Calu3 (cell line): ENCODE measurements at regions not wholly inside any gene's neighbourhood (a gene's known extent, or its start where the extent isn't known, plus 50 kb on each side); places are given as distances from the start of the nearest gene placed in this dataset.

Source experiments
- BruUV-seq: library from RNA; stranded (reverse); fragments of 400-500 nt; replicated peaks from 2 replicates; lab custom pipeline; 2021; lab: Mats Ljungman, UMichigan
- CTCF ChIA-PET: fragments of 300-600 bp; sonication (Branson Sonifier 250); formaldehyde crosslinking; loops from one replicate; lab custom pipeline; 2022; ENCODE audit warnings: antibody characterized with exemption; lab: Charles Lee
- DNase-seq: peaks from one replicate; pipeline ENCODE4 v3.0.0; 2022
- H3K27ac Mint-ChIP-seq: one replicate; pipeline ENCODE4 v1.8.0; 2022; ENCODE audit warnings: mixed read lengths; ENCODE audit not compliant: unreplicated experiment
- H3K27me3 Mint-ChIP-seq: one replicate; pipeline ENCODE4 v1.8.0; 2022; ENCODE audit warnings: mixed read lengths; ENCODE audit not compliant: unreplicated experiment
- H3K36me3 Mint-ChIP-seq: one replicate; pipeline ENCODE4 v1.8.0; 2022; ENCODE audit warnings: mild to moderate bottlenecking, moderate library complexity, mixed read lengths; ENCODE audit not compliant: insufficient read depth, unreplicated experiment
- H3K4me1 Mint-ChIP-seq: one replicate; pipeline ENCODE4 v1.8.0; 2022; ENCODE audit warnings: mild to moderate bottlenecking, low read depth, mixed read lengths; ENCODE audit not compliant: unreplicated experiment
- H3K4me3 Mint-ChIP-seq: one replicate; pipeline ENCODE4 v1.8.0; 2022; ENCODE audit warnings: mild to moderate bottlenecking, low read depth, moderate library complexity, mixed read lengths; ENCODE audit not compliant: unreplicated experiment
- H3K9me3 Mint-ChIP-seq: one replicate; pipeline ENCODE4 v1.8.0; 2022; ENCODE audit warnings: low read depth, mixed read lengths; ENCODE audit not compliant: unreplicated experiment
- CTCF ChIP-seq: fragments of 200-600 bp; IDR thresholded peaks from one replicate; pipeline ENCODE4 v1.8.0; 2022; ENCODE audit warnings: antibody characterized with exemption; ENCODE audit not compliant: unreplicated experiment
- intact Hi-C: fragments of 100-400 bp; cut with micrococcal nuclease; formaldehyde crosslinking; loops from one replicate; pipeline ENCODE4 v1.10.0; 2022; ENCODE audit not compliant: unreplicated experiment

GRCh38 chr3:173267716-173268115 lies 126.7 kb upstream of the SPATA16 start:
- H3K4me1 Mint-ChIP-seq, result peaks cover 20% of the 10 kb centered on the region
- H3K36me3 Mint-ChIP-seq, result no peaks in the 10 kb centered on the region
- no peaks in the 10 kb centered on the region for H3K9me3 Mint-ChIP-seq
- intact Hi-C loops, result no loop called here
- H3K27ac Mint-ChIP-seq, result no peak overlapping the region
- CTCF ChIA-PET, result no interaction called here
- no peaks in the 10 kb centered on the region for H3K27me3 Mint-ChIP-seq
- H3K4me3 Mint-ChIP-seq, result no peak overlapping the region
- no peak for TF ChIP-seq CTCF
- no TSS peak for BruUV-seq
- no peak for DNase-seq

- H3K27me3 Mint-ChIP-seq, result no peaks in the 10 kb centered on the region
- CTCF ChIA-PET, result no interaction called here
- peaks cover 20% of the 10 kb centered on the region for H3K4me1 Mint-ChIP-seq
- H3K36me3 Mint-ChIP-seq, result no peaks in the 10 kb centered on the region
- no TSS peak for BruUV-seq
- intact Hi-C loops, result no loop called here
- H3K4me3 Mint-ChIP-seq, result no peak overlapping the region
- no peak overlapping the region for H3K27ac Mint-ChIP-seq
- no peaks in the 10 kb centered on the region for H3K9me3 Mint-ChIP-seq
- DNase-seq, result no peak
- TF ChIP-seq CTCF, result no peak
Measured at GRCh38 chr3:173266441-173266840, 125.4 kb upstream of the SPATA16 start.

GRCh38 chr3:173258697-173259096 lies 117.7 kb upstream of the SPATA16 start:
- BruUV-seq, result no TSS peak
- TF ChIP-seq CTCF, result no peak
- Mint-ChIP-seq H3K9me3 (no peaks in the 10 kb centered on the region), H3K27ac (no peak overlapping the region), H3K27me3 (no peaks in the 10 kb centered on the region), H3K36me3 (no peaks in the 10 kb centered on the region), H3K4me1 (no peaks in the 10 kb centered on the region), H3K4me3 (no peak overlapping the region)
- CTCF ChIA-PET, result no interaction called here
- intact Hi-C loops, result no loop called here
- DNase-seq, result no peak

GRCh38 chr3:173257797-173258196 lies 116.8 kb upstream of the SPATA16 start:
- H3K27me3 Mint-ChIP-seq, result no peaks in the 10 kb centered on the region
- CTCF ChIA-PET, result no interaction called here
- no peaks in the 10 kb centered on the region for H3K9me3 Mint-ChIP-seq
- no TSS peak for BruUV-seq
- no peaks in the 10 kb centered on the region for H3K4me1 Mint-ChIP-seq
- H3K27ac Mint-ChIP-seq, result no peak overlapping the region
- intact Hi-C loops, result no loop called here
- TF ChIP-seq CTCF, result no peak
- no peak for DNase-seq
- H3K4me3 Mint-ChIP-seq, result no peak overlapping the region
- no peaks in the 10 kb centered on the region for H3K36me3 Mint-ChIP-seq
